HG03039 (cell line): ENCODE measurements at regions not wholly inside any gene's neighbourhood (a gene's known extent, or its start where the extent isn't known, plus 50 kb on each side); places are given as distances from the start of the nearest gene placed in this dataset.

ENCODE experiments used
- ATAC-seq: cut with Tn5 transposase; IDR thresholded peaks from one replicate; pipeline ENCODE4 v1.9.1; 2021; ENCODE audit warnings: mild to moderate bottlenecking, moderate library complexity; ENCODE audit not compliant: unreplicated experiment

GRCh38 chr9:118364266-118365106 is 660.3 kb downstream of the TLR4 start:
- ATAC-seq: no peak

DNA sequence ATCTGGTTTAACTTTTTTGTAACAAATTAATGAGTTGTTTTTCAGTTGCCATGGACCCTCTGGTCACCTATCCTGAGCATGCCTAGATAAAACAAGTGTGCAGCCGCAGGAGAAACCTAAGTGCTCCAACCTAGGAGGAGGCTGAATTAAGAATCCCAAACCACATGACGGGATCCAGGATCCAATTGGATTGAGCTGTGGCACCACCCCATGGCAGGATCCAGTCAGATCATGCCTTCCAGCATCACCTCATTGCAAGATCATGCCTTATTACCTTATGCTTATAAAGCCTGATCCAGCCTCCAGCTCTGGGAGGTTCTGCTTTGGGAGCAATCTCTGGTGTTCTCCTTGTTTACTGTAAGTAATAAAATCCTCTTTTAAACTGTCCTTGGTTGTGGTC is 662.0 kb downstream of the TLR4 start:
- ATAC-seq: no peak

- ATAC-seq: no peak
Observed at GRCh38 chr9:118367383-118367782, 663.2 kb downstream of the TLR4 start.

DNA sequence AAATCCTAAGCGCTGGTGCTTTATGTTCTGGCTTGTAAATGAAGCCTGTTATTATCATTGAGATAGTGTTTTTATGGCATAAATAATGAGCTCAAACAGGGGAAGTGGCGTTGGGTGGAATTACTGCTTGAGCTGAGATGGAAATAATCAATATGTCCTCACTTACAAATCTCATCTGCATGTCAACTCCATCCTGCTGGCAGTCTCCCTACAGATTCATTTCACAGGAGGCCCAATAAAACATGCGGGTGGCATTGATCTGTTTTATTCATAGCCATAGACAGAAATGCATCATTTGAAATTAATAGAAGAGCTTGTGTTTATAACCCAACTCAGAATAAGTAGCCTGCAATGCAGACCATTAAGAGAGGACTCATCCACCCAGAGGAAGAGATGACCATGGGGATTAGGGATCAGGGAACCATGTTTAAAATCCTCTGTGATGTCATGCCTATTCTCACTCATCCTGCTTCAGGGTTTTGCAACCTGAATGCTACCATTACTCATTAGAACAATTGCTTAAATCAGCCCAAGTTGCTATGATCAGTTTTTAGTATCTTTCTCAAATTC is 680.4 kb downstream of the TLR4 start:
- no peak for ATAC-seq

GRCh38 chr9:118395415-118395814 is 691.2 kb downstream of the TLR4 start:
- ATAC-seq: no peak

DNA sequence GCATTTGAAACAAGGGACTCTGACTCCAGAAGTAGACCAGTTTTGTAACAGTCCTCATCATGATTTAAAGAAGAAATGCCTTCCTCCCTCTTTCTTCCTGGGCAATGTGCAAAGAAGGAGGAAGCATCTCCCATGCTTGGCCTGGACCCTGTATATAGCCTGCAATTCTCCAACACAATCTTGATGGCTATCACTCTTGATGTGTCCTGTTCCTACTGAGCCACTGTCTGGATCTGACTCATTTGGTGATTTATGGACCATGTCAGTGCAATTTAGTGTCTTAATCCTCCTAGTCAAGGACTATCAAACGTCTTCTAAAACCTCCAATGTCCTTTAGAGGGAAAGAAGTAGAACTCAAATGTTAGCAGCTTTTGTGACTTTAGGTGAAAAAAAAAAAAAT is 697.3 kb downstream of the TLR4 start:
- no peak for ATAC-seq

- no peak for ATAC-seq
Observed at GRCh38 chr9:118414676-118415075, 710.5 kb downstream of the TLR4 start.

DNA sequence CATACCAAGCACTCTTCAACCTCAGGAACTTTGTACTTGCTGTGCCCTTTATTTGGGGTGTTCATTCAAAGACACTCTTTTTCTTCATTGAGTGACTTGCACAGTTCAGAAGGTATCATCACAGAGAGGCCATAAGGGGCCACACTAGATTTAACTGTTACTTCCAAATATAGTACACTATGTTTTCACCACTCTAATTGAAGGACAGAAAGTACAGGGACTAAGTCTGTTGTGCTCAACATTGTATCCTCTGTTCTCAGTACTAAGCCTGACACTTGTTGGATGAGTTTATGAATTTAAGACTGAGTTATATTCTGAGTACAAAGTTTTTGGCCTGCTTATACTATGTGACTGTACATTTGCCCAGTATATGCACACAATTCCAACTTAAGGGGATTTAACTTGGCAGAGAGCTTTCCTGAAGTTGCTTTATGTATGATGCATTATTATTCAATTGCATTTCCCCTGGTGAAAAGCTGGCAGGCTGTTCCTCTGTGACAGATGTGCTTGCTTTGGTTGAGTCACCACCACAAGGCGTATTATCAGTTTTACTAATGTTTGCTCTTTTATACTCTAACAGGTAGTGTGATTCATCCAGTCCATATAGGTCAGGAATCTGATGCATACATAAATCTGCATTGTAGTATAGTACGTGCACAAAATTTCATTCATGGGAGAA is 714.8 kb downstream of the TLR4 start:
- ATAC-seq: no peak

- ATAC-seq: no peak
Observed at GRCh38 chr9:118419676-118420075, 715.5 kb downstream of the TLR4 start.

GRCh38 chr9:118422508-118422907 is 718.3 kb downstream of the TLR4 start:
- ATAC-seq: no peak

- ATAC-seq: no peak
Observed at GRCh38 chr9:118423021-118423420, 718.8 kb downstream of the TLR4 start.

DNA sequence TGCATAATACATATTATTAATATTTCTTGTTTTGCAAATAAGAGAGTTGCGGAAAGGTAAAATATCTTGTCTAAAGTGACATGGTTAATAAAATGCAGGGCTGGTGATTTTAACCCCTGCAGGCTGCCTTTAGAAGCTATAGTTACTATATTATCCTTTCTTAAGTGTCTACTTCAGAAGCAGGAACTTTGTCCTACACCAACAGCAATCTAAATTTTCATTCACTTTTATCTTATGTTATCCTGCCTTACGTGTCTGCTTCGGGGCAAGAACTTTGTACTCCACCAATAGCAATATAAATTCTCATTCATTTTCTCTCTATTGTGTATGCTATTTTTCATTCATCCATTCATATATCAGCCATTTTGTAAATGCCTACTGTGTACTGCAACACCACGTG is 719.5 kb downstream of the TLR4 start:
- ATAC-seq: no peak

DNA sequence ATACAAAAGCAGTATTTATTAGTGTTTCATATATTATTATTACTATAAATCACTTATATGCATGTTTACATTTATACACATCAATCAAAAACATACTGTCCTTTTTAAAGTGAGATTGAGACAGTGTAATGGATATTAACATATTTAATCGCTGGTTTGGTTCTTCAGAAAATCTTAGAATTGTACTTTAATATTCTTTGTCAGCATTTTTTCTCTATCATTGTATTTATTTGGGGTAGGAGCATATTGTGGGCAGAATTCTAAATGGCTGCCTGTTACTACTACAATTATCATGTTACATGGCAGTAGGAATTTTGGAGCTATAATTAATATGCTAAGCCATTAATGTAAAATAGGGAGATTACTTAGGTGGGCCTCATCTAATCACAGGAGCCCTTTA is 722.6 kb downstream of the TLR4 start:
- ATAC-seq: no peak

DNA sequence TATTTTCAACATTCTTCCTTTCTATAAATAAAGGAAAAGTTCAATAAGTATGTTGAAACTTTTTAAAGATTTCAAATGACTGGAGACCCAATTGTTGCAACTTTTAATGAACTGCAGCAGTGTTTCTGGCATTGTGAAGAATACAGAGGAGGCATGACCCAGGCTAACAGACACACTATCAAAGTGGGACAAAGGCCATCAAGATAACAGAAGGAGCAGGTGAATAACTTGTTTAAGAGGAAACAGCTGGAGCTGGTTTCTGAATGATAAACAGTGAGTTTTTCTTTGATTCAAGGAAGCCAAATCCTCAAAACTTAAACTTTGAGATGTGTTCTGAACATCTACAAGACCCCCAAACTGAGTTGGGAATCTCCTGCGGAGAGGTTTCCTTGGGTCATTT is 734.6 kb downstream of the TLR4 start:
- ATAC-seq: no peak

DNA sequence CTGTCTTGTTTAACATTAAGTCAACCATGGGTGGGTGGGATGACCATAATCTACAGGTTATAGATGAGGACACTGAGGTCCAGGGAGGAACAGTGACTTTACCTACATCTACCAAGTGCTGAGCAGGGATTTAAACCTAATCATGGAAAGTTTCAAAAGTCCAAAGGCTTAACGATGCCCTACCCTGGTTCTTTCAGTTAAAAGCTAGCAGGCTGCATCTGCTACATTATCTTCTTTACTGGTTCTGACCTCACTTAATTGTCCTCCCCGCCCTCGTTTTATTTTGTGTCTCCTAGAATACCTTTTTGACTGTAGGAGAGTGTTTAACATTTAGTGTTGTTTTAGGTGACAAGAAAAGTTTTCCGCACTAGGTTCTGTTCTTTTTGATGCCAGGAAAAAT is 735.2 kb downstream of the TLR4 start:
- ATAC-seq: no peak

DNA sequence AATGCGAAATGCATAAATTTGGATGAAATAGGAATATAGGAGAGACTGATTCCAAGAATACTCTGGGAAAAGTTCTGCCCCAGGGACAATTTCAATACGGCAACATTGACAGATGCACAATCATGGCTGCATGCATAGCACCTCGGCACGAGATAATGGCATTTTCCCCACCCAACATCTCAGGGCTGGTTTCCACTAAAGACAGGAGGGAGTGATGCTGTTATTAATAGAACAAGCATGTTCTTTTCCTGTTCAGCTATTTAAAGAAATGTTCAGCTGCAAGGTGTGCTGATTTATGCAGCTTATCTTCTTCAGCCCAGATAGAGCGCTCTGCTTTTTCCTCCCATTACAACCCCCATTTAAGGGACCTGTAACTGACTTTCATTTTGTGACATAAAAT is 740.2 kb downstream of the TLR4 start:
- ATAC-seq: no peak

- no peak for ATAC-seq
Observed at GRCh38 chr9:118446943-118447639, 742.9 kb downstream of the TLR4 start.

- ATAC-seq: no peak
Observed at GRCh38 chr9:118449554-118449953, 745.4 kb downstream of the TLR4 start.

GRCh38 chr9:118455259-118455658 is 751.1 kb downstream of the TLR4 start:
- ATAC-seq: no peak

GRCh38 chr9:118455788-118456187 is 751.6 kb downstream of the TLR4 start:
- no peak for ATAC-seq

DNA sequence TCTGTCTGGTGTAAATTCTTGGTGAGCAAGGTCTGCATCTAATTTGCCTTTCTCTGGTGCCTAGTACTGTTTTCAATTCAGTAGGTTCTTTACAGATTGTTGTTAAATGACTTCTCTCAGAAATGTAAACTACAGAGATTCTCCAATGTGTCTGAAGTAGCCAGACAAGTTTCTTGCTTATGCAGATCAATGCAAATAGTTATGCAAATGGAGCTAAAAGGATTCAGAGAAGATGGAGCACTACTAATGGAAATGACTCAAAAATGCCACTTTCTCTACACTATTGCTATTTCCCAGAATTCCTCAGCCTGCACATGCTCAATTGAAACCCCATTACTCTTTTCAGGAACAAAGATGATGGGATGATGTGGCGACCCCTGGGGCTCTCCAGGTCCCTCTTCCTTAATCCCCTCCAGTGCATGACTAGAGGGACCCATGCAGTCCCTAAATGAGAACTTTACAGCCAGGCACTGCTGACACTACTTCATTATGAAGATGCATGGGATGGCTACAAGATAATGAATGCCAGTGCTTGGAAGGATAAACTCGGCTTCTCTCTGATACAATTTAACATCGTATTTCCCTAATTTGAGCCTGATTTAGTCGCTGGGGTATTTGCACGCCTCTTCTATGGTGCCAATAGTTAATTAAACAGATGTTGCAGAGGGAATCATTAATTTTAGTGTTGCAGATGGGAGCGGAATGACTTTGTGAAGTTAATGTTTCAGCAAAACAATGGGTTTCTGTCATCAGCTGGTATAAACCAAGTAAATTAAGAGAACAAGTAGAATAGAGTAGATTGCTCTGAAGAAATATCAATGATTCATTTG is 753.2 kb downstream of the TLR4 start:
- no peak for ATAC-seq
